A549 (cell line): ENCODE measurements at regions not wholly inside any gene's neighbourhood (a gene's known extent, or its start where the extent isn't known, plus 50 kb on each side); places are given as distances from the start of the nearest gene placed in this dataset.

Source experiments
- CBX2 ChIP-seq: fragments of 200-600 bp; sonication (generic); IDR thresholded peaks from 2 replicates; pipeline ENCODE4 v1.6.1; 2016; ENCODE audit warnings: low read depth, mild to moderate bottlenecking, borderline replicate concordance
- KDM1A ChIP-seq: fragments of 200-600 bp; sonication (generic); IDR thresholded peaks from 2 replicates; pipeline ENCODE4 v1.6.1; 2016; ENCODE audit warnings: low read depth, mild to moderate bottlenecking
- RNF2 ChIP-seq: fragments of 200-600 bp; sonication (generic); IDR thresholded peaks from 2 replicates; pipeline ENCODE4 v1.6.1; 2016; ENCODE audit warnings: low read depth, mild to moderate bottlenecking, antibody characterized with exemption, moderate library complexity, borderline replicate concordance

DNA sequence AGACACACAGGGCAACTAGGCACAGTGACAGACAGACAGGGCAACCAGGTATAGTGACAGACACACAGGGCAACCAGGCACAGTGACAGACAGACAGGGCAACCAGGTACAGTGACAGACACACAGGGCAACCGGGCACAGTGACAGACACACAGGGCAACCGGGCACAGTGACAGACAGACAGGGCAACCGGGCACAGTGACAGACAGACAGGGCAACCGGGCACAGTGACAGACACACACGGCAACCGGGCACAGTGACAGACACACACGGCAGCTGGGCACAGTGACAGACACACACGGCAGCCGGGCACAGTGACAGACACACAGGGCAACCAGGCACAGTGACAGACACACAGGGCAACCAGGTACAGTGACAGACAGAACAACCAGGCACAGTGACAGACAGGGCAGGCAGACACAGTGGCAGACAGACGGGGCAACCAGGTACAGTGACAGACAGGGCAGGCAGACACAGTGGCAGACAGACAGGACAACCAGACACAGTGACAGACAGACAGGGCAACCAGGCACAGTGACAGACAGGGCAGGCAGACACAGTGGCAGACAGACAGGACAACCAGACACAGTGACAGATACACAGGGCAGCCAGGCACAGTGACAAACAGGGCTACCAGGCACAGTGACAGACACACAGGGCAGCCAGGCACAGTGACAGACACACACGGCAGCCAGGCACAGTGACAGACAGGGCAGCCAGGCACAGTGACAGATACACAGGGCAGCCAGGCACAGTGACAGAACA, 64.7 kb upstream of the RAB6C start:
- TF ChIP-seq KDM1A, result no peak
- no peak for TF ChIP-seq RNF2
- TF ChIP-seq CBX2, result no peak
